ENCODE measurements at regions not wholly inside any gene's neighbourhood (a gene's known extent, or its start where the extent isn't known, plus 50 kb on each side); places are given as distances from the start of the nearest gene placed in this dataset.

DNA sequence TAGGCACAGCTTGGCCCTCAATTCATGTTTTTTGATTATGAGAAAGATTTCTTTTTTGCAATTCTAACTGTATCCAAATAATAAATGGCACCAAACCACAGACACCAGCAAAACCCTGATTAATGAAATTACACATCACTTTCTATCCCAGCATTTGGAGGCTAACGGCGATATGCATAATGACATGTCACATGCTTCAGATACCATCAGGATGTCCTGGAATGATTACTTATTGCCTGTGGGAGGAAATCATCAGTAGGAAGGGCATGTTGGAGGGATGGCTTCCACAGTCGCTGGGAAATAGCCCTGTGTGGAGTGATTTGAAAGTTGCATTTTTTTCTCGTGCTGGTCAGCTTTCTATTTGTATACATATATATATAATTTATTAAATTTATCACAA is 121.7 kb downstream of the CMPK2 start:
- TF ChIP-seq, protein P1, sequence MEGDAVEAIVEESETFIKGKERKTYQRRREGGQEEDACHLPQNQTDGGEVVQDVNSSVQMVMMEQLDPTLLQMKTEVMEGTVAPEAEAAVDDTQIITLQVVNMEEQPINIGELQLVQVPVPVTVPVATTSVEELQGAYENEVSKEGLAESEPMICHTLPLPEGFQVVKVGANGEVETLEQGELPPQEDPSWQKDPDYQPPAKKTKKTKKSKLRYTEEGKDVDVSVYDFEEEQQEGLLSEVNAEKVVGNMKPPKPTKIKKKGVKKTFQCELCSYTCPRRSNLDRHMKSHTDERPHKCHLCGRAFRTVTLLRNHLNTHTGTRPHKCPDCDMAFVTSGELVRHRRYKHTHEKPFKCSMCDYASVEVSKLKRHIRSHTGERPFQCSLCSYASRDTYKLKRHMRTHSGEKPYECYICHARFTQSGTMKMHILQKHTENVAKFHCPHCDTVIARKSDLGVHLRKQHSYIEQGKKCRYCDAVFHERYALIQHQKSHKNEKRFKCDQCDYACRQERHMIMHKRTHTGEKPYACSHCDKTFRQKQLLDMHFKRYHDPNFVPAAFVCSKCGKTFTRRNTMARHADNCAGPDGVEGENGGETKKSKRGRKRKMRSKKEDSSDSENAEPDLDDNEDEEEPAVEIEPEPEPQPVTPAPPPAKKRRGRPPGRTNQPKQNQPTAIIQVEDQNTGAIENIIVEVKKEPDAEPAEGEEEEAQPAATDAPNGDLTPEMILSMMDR (IDR thresholded peaks at IDR 0.05) = no peak
- no peak for TF ChIP-seq POLR2AphosphoS5 (IDR thresholded peaks at IDR 0.05)
